ENCODE measurements at regions not wholly inside any gene's neighbourhood (a gene's known extent, or its start where the extent isn't known, plus 50 kb on each side); places are given as distances from the start of the nearest gene placed in this dataset.

- no TSS peak for BruUV-seq (replicated peaks)
- TF ChIP-seq CTCF (conservative IDR thresholded peaks at IDR 0.05; ENCODE audit: low read depth, low read length), result no peak
- no peak for TF ChIP-seq EZH2 (IDR thresholded peaks at IDR 0.05; ENCODE audit: borderline replicate concordance, low read depth, low read length, poor library complexity, severe bottlenecking)
- POLR2A ChIA-PET (ENCODE audit: low non-redundant PET), result no interaction called here
- Histone ChIP-seq H3K36me3 (ENCODE audit: insufficient read depth, low read length, poor library complexity, severe bottlenecking) (no peaks in the 10 kb centered on the region), H3K27ac (ENCODE audit: low read depth, low read length, poor library complexity, severe bottlenecking) (no peak overlapping the region), H3K4me1 (ENCODE audit: insufficient read depth, low read length, poor library complexity, severe bottlenecking) (peaks cover 8% of the 10 kb centered on the region), H3K27me3 (replicated peaks; ENCODE audit: insufficient read depth, low read depth, low read length, poor library complexity) (no peaks in the 10 kb centered on the region), H3K4me3 (ENCODE audit: low read depth, low read length, poor library complexity, severe bottlenecking) (no peak overlapping the region), H3K9me3 (ENCODE audit: low read depth, low read length, poor library complexity, severe bottlenecking) (no peaks in the 10 kb centered on the region)
- intact Hi-C loops (cut with micrococcal nuclease; ENCODE audit: unreplicated experiment), result no loop called here
- DNase-seq (ENCODE audit: low spot score), result no peak
- CTCF ChIA-PET, result no interaction called here
Measured at GRCh38 chr17:72535779-72536178, 415.0 kb downstream of the SOX9 start.

GRCh38 chr17:72536788-72537187 lies 416.0 kb downstream of the SOX9 start:
- no TSS peak for BruUV-seq (replicated peaks)
- no peak overlapping the region for H3K27ac ChIP-seq (ENCODE audit: low read depth, low read length, poor library complexity, severe bottlenecking)
- peaks cover 8% of the 10 kb centered on the region for H3K4me1 ChIP-seq (ENCODE audit: insufficient read depth, low read length, poor library complexity, severe bottlenecking)
- intact Hi-C loops (cut with micrococcal nuclease; ENCODE audit: unreplicated experiment), result no loop called here
- no peaks in the 10 kb centered on the region for H3K27me3 ChIP-seq (replicated peaks; ENCODE audit: insufficient read depth, low read depth, low read length, poor library complexity)
- H3K36me3 ChIP-seq (ENCODE audit: insufficient read depth, low read length, poor library complexity, severe bottlenecking), result no peaks in the 10 kb centered on the region
- POLR2A ChIA-PET (ENCODE audit: low non-redundant PET), result no interaction called here
- H3K9me3 ChIP-seq (ENCODE audit: low read depth, low read length, poor library complexity, severe bottlenecking), result no peaks in the 10 kb centered on the region
- TF ChIP-seq EZH2 (IDR thresholded peaks at IDR 0.05; ENCODE audit: borderline replicate concordance, low read depth, low read length, poor library complexity, severe bottlenecking), result no peak
- no peak for TF ChIP-seq CTCF (conservative IDR thresholded peaks at IDR 0.05; ENCODE audit: low read depth, low read length)
- H3K4me3 ChIP-seq (ENCODE audit: low read depth, low read length, poor library complexity, severe bottlenecking), result no peak overlapping the region
- DNase-seq (ENCODE audit: low spot score), result no peak
- CTCF ChIA-PET, result interaction anchor here (0.7 kb wide), 2 partner anchors 281 to 444 kb away, joined by 14 to 17 read pairs; no protein-coding TSS in a partner anchor

- TF ChIP-seq CTCF (conservative IDR thresholded peaks at IDR 0.05; ENCODE audit: low read depth, low read length) (no peak), EZH2 (IDR thresholded peaks at IDR 0.05; ENCODE audit: borderline replicate concordance, low read depth, low read length, poor library complexity, severe bottlenecking) (no peak)
- H3K9me3 ChIP-seq (ENCODE audit: low read depth, low read length, poor library complexity, severe bottlenecking), result no peaks in the 10 kb centered on the region
- POLR2A ChIA-PET (ENCODE audit: low non-redundant PET), result interaction anchor here (0.6 kb wide), 1 partner anchor 11 kb away, joined by 3 read pairs; no protein-coding TSS in a partner anchor
- no peak overlapping the region for H3K27ac ChIP-seq (ENCODE audit: low read depth, low read length, poor library complexity, severe bottlenecking)
- intact Hi-C loops (cut with micrococcal nuclease; ENCODE audit: unreplicated experiment), result no loop called here
- peaks cover 8% of the 10 kb centered on the region for H3K4me1 ChIP-seq (ENCODE audit: insufficient read depth, low read length, poor library complexity, severe bottlenecking)
- H3K4me3 ChIP-seq (ENCODE audit: low read depth, low read length, poor library complexity, severe bottlenecking), result no peak overlapping the region
- H3K36me3 ChIP-seq (ENCODE audit: insufficient read depth, low read length, poor library complexity, severe bottlenecking), result no peaks in the 10 kb centered on the region
- CTCF ChIA-PET, result no interaction called here
- no TSS peak for BruUV-seq (replicated peaks)
- no peaks in the 10 kb centered on the region for H3K27me3 ChIP-seq (replicated peaks; ENCODE audit: insufficient read depth, low read depth, low read length, poor library complexity)
- DNase-seq (ENCODE audit: low spot score), result no peak
Measured at GRCh38 chr17:72538443-72538842, 417.6 kb downstream of the SOX9 start.

Data from A673 (cell line).